H1 (cell line): ENCODE measurements at regions not wholly inside any gene's neighbourhood (a gene's known extent, or its start where the extent isn't known, plus 50 kb on each side); places are given as distances from the start of the nearest gene placed in this dataset.

ENCODE experiments used
- KDM5A ChIP-seq: fragments of 200-600 bp; IDR thresholded peaks from 2 replicates; pipeline ENCODE4 v1.7.1; 2012; ENCODE audit warnings: mild to moderate bottlenecking, low read length, inconsistent platforms, mixed read lengths
- TF ChIP-seq, protein P1 (sequence below): fragments of 300-600 bp; sonication (generic); IDR thresholded peaks from 2 replicates; pipeline ENCODE4 v1.7.1; 2012; ENCODE audit warnings: low read length, moderate library complexity, mild to moderate bottlenecking, inconsistent platforms; ENCODE audit not compliant: insufficient replicate concordance
- TF ChIP-seq, protein P2 (sequence below): IDR thresholded peaks from 2 replicates; pipeline ENCODE4 v1.6.1; 2012; ENCODE audit warnings: low read length, inconsistent platforms

DNA sequence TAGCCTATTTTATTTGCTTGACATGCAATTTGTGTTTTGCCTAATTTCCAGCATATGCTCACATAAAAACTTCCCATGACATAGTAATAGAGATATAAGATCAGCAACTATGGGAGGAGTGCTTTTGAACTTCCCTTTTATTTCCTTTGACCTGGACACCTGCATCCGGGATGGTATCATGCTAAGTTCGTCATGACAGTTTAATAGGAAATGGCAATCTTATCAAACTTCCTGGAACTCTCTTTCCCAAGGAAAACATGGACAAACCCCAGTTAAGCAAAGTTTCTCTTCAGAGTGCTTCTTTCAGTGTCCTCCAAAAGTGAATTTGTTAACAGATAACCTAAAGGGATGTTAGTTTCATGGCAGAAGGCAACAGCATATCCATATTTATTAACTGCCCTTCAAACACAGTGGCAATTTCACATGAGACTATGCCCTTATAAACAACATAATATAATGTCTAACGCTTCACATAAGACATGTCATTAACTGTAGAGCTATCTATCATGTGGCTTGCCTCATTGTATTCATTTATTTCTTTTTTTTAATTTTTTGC is 474.7 kb upstream of the SEMA3A start (continued):
- TF ChIP-seq, protein P1, sequence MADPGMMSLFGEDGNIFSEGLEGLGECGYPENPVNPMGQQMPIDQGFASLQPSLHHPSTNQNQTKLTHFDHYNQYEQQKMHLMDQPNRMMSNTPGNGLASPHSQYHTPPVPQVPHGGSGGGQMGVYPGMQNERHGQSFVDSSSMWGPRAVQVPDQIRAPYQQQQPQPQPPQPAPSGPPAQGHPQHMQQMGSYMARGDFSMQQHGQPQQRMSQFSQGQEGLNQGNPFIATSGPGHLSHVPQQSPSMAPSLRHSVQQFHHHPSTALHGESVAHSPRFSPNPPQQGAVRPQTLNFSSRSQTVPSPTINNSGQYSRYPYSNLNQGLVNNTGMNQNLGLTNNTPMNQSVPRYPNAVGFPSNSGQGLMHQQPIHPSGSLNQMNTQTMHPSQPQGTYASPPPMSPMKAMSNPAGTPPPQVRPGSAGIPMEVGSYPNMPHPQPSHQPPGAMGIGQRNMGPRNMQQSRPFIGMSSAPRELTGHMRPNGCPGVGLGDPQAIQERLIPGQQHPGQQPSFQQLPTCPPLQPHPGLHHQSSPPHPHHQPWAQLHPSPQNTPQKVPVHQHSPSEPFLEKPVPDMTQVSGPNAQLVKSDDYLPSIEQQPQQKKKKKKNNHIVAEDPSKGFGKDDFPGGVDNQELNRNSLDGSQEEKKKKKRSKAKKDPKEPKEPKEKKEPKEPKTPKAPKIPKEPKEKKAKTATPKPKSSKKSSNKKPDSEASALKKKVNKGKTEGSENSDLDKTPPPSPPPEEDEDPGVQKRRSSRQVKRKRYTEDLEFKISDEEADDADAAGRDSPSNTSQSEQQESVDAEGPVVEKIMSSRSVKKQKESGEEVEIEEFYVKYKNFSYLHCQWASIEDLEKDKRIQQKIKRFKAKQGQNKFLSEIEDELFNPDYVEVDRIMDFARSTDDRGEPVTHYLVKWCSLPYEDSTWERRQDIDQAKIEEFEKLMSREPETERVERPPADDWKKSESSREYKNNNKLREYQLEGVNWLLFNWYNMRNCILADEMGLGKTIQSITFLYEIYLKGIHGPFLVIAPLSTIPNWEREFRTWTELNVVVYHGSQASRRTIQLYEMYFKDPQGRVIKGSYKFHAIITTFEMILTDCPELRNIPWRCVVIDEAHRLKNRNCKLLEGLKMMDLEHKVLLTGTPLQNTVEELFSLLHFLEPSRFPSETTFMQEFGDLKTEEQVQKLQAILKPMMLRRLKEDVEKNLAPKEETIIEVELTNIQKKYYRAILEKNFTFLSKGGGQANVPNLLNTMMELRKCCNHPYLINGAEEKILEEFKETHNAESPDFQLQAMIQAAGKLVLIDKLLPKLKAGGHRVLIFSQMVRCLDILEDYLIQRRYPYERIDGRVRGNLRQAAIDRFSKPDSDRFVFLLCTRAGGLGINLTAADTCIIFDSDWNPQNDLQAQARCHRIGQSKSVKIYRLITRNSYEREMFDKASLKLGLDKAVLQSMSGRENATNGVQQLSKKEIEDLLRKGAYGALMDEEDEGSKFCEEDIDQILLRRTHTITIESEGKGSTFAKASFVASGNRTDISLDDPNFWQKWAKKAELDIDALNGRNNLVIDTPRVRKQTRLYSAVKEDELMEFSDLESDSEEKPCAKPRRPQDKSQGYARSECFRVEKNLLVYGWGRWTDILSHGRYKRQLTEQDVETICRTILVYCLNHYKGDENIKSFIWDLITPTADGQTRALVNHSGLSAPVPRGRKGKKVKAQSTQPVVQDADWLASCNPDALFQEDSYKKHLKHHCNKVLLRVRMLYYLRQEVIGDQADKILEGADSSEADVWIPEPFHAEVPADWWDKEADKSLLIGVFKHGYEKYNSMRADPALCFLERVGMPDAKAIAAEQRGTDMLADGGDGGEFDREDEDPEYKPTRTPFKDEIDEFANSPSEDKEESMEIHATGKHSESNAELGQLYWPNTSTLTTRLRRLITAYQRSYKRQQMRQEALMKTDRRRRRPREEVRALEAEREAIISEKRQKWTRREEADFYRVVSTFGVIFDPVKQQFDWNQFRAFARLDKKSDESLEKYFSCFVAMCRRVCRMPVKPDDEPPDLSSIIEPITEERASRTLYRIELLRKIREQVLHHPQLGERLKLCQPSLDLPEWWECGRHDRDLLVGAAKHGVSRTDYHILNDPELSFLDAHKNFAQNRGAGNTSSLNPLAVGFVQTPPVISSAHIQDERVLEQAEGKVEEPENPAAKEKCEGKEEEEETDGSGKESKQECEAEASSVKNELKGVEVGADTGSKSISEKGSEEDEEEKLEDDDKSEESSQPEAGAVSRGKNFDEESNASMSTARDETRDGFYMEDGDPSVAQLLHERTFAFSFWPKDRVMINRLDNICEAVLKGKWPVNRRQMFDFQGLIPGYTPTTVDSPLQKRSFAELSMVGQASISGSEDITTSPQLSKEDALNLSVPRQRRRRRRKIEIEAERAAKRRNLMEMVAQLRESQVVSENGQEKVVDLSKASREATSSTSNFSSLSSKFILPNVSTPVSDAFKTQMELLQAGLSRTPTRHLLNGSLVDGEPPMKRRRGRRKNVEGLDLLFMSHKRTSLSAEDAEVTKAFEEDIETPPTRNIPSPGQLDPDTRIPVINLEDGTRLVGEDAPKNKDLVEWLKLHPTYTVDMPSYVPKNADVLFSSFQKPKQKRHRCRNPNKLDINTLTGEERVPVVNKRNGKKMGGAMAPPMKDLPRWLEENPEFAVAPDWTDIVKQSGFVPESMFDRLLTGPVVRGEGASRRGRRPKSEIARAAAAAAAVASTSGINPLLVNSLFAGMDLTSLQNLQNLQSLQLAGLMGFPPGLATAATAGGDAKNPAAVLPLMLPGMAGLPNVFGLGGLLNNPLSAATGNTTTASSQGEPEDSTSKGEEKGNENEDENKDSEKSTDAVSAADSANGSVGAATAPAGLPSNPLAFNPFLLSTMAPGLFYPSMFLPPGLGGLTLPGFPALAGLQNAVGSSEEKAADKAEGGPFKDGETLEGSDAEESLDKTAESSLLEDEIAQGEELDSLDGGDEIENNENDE, result no peak
- TF ChIP-seq KDM5A, result no peak
- TF ChIP-seq, protein P2, sequence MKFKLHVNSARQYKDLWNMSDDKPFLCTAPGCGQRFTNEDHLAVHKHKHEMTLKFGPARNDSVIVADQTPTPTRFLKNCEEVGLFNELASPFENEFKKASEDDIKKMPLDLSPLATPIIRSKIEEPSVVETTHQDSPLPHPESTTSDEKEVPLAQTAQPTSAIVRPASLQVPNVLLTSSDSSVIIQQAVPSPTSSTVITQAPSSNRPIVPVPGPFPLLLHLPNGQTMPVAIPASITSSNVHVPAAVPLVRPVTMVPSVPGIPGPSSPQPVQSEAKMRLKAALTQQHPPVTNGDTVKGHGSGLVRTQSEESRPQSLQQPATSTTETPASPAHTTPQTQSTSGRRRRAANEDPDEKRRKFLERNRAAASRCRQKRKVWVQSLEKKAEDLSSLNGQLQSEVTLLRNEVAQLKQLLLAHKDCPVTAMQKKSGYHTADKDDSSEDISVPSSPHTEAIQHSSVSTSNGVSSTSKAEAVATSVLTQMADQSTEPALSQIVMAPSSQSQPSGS, result no peak
